T-helper 2 cell treated with Interferon-gamma antibody and Interleukin-4, amounts not matched to agents 100 ng/mL and 5 ng/mL, for 36 hours (primary cell): ENCODE measurements at regions not wholly inside any gene's neighbourhood (a gene's known extent, or its start where the extent isn't known, plus 50 kb on each side); places are given as distances from the start of the nearest gene placed in this dataset.

Experiments
- intact Hi-C: fragments of 100-400 bp; cut with micrococcal nuclease; formaldehyde crosslinking; loops from one replicate; pipeline ENCODE4 v1.15.1; 2023

DNA sequence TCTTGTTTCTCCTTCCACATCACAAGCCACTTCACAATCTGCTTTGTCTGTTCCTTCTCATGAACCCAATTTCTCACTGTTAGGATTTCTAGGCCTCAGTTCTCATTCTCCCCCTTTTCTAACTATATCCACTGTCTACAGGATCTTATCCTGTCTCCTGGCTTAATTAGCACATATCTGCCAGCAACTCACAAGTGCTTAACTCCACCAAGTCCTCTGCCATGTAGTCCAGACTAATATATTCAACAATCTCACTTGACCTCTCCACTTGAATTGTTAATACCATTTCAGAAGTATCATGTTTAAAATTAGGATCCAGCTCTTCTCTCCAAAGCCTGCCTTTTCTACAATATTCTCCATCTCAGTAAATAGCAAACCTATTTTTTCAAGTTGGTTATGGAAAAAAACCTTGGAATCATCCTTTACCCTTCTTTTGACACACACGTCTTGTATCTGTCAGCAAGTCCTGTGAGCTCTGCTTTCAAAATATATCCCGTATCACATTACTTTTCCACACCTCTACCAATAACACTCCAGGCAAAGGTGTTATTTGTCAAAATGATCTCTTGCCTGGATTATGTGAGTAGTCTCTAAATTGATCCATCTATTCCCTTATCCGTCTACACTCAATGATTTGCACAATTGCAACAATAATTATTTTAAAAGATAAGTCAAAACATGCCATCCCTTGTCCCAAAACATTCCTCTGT lies 127.2 kb upstream of the SLIT2 start:
- intact Hi-C loops = no loop called here

GRCh38 chr4:20122198-20122988 lies 129.3 kb upstream of the SLIT2 start:
- intact Hi-C loops = no loop called here

- intact Hi-C loops = no loop called here
These were observed 132.6 kb upstream of the SLIT2 start for GRCh38 chr4:20119141-20119540.

- intact Hi-C loops = no loop called here
These were observed 142.3 kb upstream of the SLIT2 start for GRCh38 chr4:20109391-20109790.

GRCh38 chr4:20106921-20107320 lies 144.8 kb upstream of the SLIT2 start:
- intact Hi-C loops = no loop called here

- intact Hi-C loops = no loop called here
These were observed 149.9 kb upstream of the SLIT2 start for GRCh38 chr4:20101831-20102230.

- intact Hi-C loops = no loop called here
These were observed 154.8 kb upstream of the SLIT2 start for GRCh38 chr4:20096911-20097310.

GRCh38 chr4:20095805-20096541 lies 155.7 kb upstream of the SLIT2 start:
- intact Hi-C loops = no loop called here

GRCh38 chr4:20091781-20092180 lies 159.9 kb upstream of the SLIT2 start:
- intact Hi-C loops = no loop called here

- intact Hi-C loops = no loop called here
These were observed 164.2 kb upstream of the SLIT2 start for GRCh38 chr4:20087522-20087911.

DNA sequence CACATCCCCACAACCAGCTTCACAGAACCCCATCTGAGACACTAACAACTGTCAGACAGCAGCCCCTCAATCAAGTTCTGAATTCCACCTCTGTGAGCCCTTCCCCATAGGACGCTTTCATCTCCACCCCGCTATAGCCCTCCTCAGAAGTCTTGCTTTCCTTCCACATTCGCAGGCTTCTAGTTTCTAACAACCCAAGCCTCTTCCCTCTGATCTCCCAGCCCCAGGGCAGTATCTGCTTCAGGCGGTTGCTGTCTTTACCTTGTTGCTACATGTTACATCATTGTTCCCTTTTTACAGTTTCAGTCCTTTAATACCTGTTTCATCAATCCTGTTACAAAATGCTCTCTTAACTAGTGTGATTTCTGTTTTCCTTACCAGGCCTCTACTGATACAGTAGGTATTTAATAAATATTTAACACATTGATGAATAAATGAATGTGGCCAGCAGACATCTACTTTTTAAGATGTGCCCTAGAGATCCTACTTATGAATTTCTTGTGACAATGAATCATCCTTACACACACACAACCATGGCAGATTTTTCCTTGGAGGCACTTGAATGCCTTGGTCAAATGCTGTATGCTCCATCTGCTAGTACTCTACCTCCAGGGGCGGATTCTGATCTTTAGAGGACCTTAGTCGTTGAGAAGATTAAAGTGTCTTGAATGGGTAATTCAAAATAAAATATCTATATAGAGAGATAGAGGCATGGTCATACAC lies 164.7 kb upstream of the SLIT2 start:
- intact Hi-C loops = no loop called here

GRCh38 chr4:20086067-20086798 lies 165.5 kb upstream of the SLIT2 start:
- intact Hi-C loops = no loop called here

GRCh38 chr4:20085653-20086052 lies 166.1 kb upstream of the SLIT2 start:
- intact Hi-C loops = no loop called here

- intact Hi-C loops = no loop called here
These were observed 166.5 kb upstream of the SLIT2 start for GRCh38 chr4:20085156-20085555.

- intact Hi-C loops = no loop called here
These were observed 167.2 kb upstream of the SLIT2 start for GRCh38 chr4:20084488-20084887.

- intact Hi-C loops = no loop called here
These were observed 173.1 kb upstream of the SLIT2 start for GRCh38 chr4:20078644-20079043.

GRCh38 chr4:20075248-20075871 lies 176.3 kb upstream of the SLIT2 start:
- intact Hi-C loops = no loop called here

GRCh38 chr4:20074450-20074849 lies 177.3 kb upstream of the SLIT2 start:
- intact Hi-C loops = no loop called here

GRCh38 chr4:20065952-20066351 lies 185.8 kb upstream of the SLIT2 start:
- intact Hi-C loops = loop anchor here (10.0 kb wide), 1 partner anchor 61 kb away; no protein-coding TSS in a partner anchor

GRCh38 chr4:20062857-20063256 lies 188.8 kb upstream of the SLIT2 start:
- intact Hi-C loops = loop anchor here (10.0 kb wide), 1 partner anchor 58 kb away; no protein-coding TSS in a partner anchor
